Endothelial cell of umbilical vein (primary cell): ENCODE measurements at regions not wholly inside any gene's neighbourhood (a gene's known extent, or its start where the extent isn't known, plus 50 kb on each side); places are given as distances from the start of the nearest gene placed in this dataset.

Experiments used
- BruUV-seq: library from RNA; stranded (reverse); fragments of 400-500 nt; replicated peaks from 2 replicates; lab custom pipeline; 2021; lab: Mats Ljungman, UMichigan
- CTCF ChIA-PET: fragments of 300-600, 350-600 bp; sonication (Branson Sonifier 250); formaldehyde crosslinking; loops from one replicate; lab custom pipeline; 2021; ENCODE audit warnings: antibody characterized with exemption, inconsistent platforms; lab: Charles Lee
- POLR2A ChIA-PET: fragments of 300-600, 350-600 bp; sonication (Branson Sonifier 250); formaldehyde crosslinking; loops from one replicate; lab custom pipeline; 2021; ENCODE audit warnings: antibody characterized with exemption, inconsistent platforms; lab: Charles Lee
- DNase-seq: peaks from one replicate; pipeline ENCODE4 v3.0.0-alpha.2; 2011; ENCODE audit warnings: low read depth, low spot score
- FAIRE-seq: peaks from 2 replicates; lab custom pipeline; 2011; peaks lifted over from hg19 to GRCh38; lab: Jason Lieb, UNC
- H2AFZ ChIP-seq: 2 replicates; pipeline ENCODE4 v1.6.0; 2012; ENCODE audit warnings: low read depth, low read length, control low read depth, inconsistent platforms
- H3K27ac ChIP-seq: 2 replicates; pipeline ENCODE4 v1.5.1; 2011; ENCODE audit warnings: low read depth, mild to moderate bottlenecking, control low read depth, low read length, moderate library complexity; ENCODE audit not compliant: insufficient read depth
- H3K27me3 ChIP-seq, 2 experiments: 2 replicates each; pipeline versions ENCODE4 v1.6.0 to v1.6.1; 2011; ENCODE audit warnings: low read length in 2 of 2, mixed read lengths in 1 of 2; ENCODE audit not compliant: control insufficient read depth in 2 of 2, insufficient read depth in 2 of 2
- H3K36me3 ChIP-seq, 2 experiments: 2 replicates in 1 of 2; 3 replicates in 1 of 2; pipeline ENCODE4 v1.5.1; 2011; ENCODE audit warnings: low read length in 2 of 2, mild to moderate bottlenecking in 1 of 2, moderate library complexity in 1 of 2; ENCODE audit not compliant: control insufficient read depth in 2 of 2, insufficient read depth in 2 of 2; ENCODE audit errors: extremely low read depth in 1 of 2
- H3K4me1 ChIP-seq: 3 replicates; pipeline ENCODE4 v1.5.1; 2011; ENCODE audit warnings: mild to moderate bottlenecking, low read length; ENCODE audit not compliant: control insufficient read depth, insufficient read depth; ENCODE audit errors: extremely low read depth
- H3K4me2 ChIP-seq: 2 replicates; pipeline ENCODE4 v1.6.1; 2011; ENCODE audit warnings: low read length, control low read depth, mixed read lengths; ENCODE audit not compliant: insufficient read depth
- H3K4me3 ChIP-seq, 3 experiments: fragments of 200-600 bp in 1 of 3; sonication (generic), shearing (Covaris generic) in 1 of 3; replicated peaks in 1 of 3; 2 replicates each; pipeline ENCODE4 v1.5.1; 2011 to 2016; ENCODE audit warnings: control low read depth in 3 of 3, low read length in 3 of 3, mild to moderate bottlenecking in 2 of 3, inconsistent platforms in 1 of 3, low read depth in 1 of 3, moderate library complexity in 1 of 3; ENCODE audit not compliant: insufficient read depth in 1 of 3
- H3K79me2 ChIP-seq: 2 replicates; pipeline ENCODE4 v1.6.0; 2012; ENCODE audit warnings: low read length, inconsistent platforms; ENCODE audit not compliant: control insufficient read depth, insufficient read depth
- H3K9ac ChIP-seq: replicated peaks from 2 replicates; pipeline ENCODE3; 2011; ENCODE audit warnings: low read length, control low read depth; ENCODE audit not compliant: insufficient read depth; ENCODE audit errors: extremely low read depth
- H3K9me1 ChIP-seq: replicated peaks from 3 replicates; pipeline ENCODE4 v1.6.0; 2011; ENCODE audit warnings: mild to moderate bottlenecking, low read length; ENCODE audit not compliant: control insufficient read depth, insufficient read depth; ENCODE audit errors: extremely low read depth
- H3K9me3 ChIP-seq: replicated peaks from 2 replicates; pipeline ENCODE4 v1.5.1; 2012; ENCODE audit warnings: low read length, inconsistent platforms; ENCODE audit not compliant: control insufficient read depth, insufficient read depth
- H4K20me1 ChIP-seq: replicated peaks from 2 replicates; pipeline ENCODE3; 2011; ENCODE audit warnings: mild to moderate bottlenecking, low read length; ENCODE audit not compliant: control insufficient read depth, insufficient read depth; ENCODE audit errors: extremely low read depth
- EZH2 ChIP-seq: IDR thresholded peaks from 2 replicates; pipeline ENCODE4 v1.6.1; 2012; ENCODE audit warnings: borderline replicate concordance, low read depth, mild to moderate bottlenecking, moderate library complexity, low read length, inconsistent platforms; ENCODE audit not compliant: severe bottlenecking
- FOS ChIP-seq: IDR thresholded peaks from 2 replicates; pipeline ENCODE4 v1.6.1; 2011; ENCODE audit warnings: mild to moderate bottlenecking, low read length, moderate library complexity, borderline replicate concordance; ENCODE audit not compliant: insufficient read depth
- JUN ChIP-seq: IDR thresholded peaks from 2 replicates; pipeline ENCODE4 v1.6.1; 2011; ENCODE audit warnings: borderline replicate concordance, low read depth; ENCODE audit not compliant: insufficient read length, insufficient read depth
- POLR2A ChIP-seq: IDR thresholded peaks from 2 replicates; pipeline ENCODE4 v1.6.1; 2012; ENCODE audit warnings: low read depth, mild to moderate bottlenecking, control low read depth, low read length
- dilution Hi-C: fragments of 300-500 bp; cut with MboI; formaldehyde crosslinking; loops from one replicate; pipeline ENCODE4 v1.15.0; 2019; ENCODE audit warnings: low sequenced_read_pairs; ENCODE audit not compliant: extremely low pct_ligation_motif_present
- intact Hi-C: fragments of 100-400 bp; cut with micrococcal nuclease; formaldehyde crosslinking; loops from one replicate; pipeline ENCODE4 v1.10.0; 2022
- TF ChIP-seq, protein P1 (sequence below): IDR thresholded peaks from 2 replicates; pipeline ENCODE4 v1.6.1; 2011; ENCODE audit not compliant: insufficient read depth, insufficient read length

DNA sequence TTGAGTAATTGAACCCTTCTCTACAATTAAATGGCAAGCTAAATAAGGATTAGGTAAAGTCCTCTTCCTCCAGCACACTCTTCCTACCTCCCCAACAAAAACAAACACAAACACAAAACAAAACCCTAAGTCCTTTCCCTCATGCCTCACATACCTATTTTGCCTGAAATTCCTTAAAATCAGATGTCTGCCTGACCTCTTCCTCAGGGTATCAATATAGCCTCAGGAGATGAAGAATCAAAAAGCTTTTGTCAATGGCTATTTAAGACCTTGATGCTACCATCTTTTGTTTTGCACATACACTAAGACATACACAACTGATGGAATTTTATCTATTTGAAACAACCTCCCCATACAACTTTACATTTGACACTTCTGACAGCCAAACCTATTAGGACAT is 75.1 kb downstream of the TUSC1 start:
- no peak overlapping the region for H3K4me3 ChIP-seq
- no peak overlapping the region for H3K4me2 ChIP-seq
- TF ChIP-seq EZH2 (no peak), JUN (no peak), POLR2A (no peak)
- TF ChIP-seq, protein P1, sequence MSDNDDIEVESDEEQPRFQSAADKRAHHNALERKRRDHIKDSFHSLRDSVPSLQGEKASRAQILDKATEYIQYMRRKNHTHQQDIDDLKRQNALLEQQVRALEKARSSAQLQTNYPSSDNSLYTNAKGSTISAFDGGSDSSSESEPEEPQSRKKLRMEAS: no peak
- FAIRE-seq: no peak
- POLR2A ChIA-PET: no interaction called here
- no TSS peak for BruUV-seq
- DNase-seq: no peak
- H4K20me1 ChIP-seq: no peaks in the 10 kb centered on the region
- no peaks in the 10 kb centered on the region for H3K9me3 ChIP-seq
- H3K79me2 ChIP-seq: no peaks in the 10 kb centered on the region
- no peaks in the 10 kb centered on the region for H3K4me1 ChIP-seq
- intact Hi-C loops: no loop called here
- dilution Hi-C loops: no loop called here
- no peak overlapping the region for H3K9ac ChIP-seq
- no peak overlapping the region for H2AFZ ChIP-seq
- CTCF ChIA-PET: no interaction called here
- H3K9me1 ChIP-seq: no peaks in the 10 kb centered on the region
- no peaks in the 10 kb centered on the region for H3K36me3 ChIP-seq
- H3K27me3 ChIP-seq: no peaks in the 10 kb centered on the region
- no peak overlapping the region for H3K27ac ChIP-seq

DNA sequence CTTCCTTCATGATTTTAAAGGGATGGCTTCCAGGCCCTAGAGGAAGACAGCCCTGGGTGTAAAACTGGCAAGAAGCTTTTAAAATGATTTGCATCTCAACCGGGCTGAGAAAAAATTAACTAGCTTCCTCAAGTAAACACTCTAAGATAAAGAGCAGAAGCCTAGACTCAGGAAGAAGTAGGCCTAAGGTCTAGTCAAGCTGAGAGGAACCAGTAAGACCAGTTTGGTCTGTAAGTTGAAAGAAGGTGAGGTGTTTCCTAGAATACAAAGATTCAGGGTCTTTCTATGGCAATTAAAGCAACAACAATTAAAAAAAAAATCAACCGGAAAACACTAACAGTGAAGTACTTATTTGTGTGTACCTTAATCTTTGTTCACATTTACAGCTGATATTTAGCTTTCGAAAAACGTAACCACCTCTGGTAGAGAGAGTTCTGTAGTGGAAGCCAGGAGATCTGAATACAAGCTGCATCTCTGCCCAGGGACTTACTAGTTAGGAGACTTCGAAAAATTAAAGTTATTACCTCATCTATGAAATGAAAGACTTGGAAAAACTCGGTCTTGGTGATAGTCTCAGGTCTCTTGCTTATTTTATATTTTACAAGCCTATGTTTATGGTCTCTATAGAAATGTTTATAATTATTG is 75.7 kb downstream of the TUSC1 start:
- H2AFZ ChIP-seq: no peak overlapping the region
- dilution Hi-C loops: no loop called here
- H3K27ac ChIP-seq: no peak overlapping the region
- no peaks in the 10 kb centered on the region for H3K9me1 ChIP-seq
- no peaks in the 10 kb centered on the region for H3K27me3 ChIP-seq
- H3K9me3 ChIP-seq: no peaks in the 10 kb centered on the region
- DNase-seq (no peak), FAIRE-seq (no peak)
- BruUV-seq: no TSS peak
- no peaks in the 10 kb centered on the region for H3K36me3 ChIP-seq
- CTCF ChIA-PET: no interaction called here
- TF ChIP-seq POLR2A (no peak), FOS (no peak)
- no peak overlapping the region for H3K9ac ChIP-seq
- POLR2A ChIA-PET: no interaction called here
- no peaks in the 10 kb centered on the region for H3K79me2 ChIP-seq
- H4K20me1 ChIP-seq: no peaks in the 10 kb centered on the region
- H3K4me3 ChIP-seq: no peak overlapping the region
- H3K4me2 ChIP-seq: no peak overlapping the region
- no peaks in the 10 kb centered on the region for H3K4me1 ChIP-seq
- intact Hi-C loops: no loop called here
